Heart left ventricle (tissue), 13 donors: ENCODE measurements at regions not wholly inside any gene's neighbourhood (a gene's known extent, or its start where the extent isn't known, plus 50 kb on each side); places are given as distances from the start of the nearest gene placed in this dataset.

Experiments used
- CTCF ChIP-seq, 12 donors: fragments of 200-600 bp; sonication (generic) in 4 of 12; IDR thresholded peaks; one replicate each; pipeline versions ENCODE4 v1.5.0 to v1.8.0; 2018 to 2022; ENCODE audit warnings: antibody characterized with exemption in 12 of 12, mild to moderate bottlenecking in 5 of 12
- POLR2A ChIP-seq, 2 donors: fragments of 450-650 bp; IDR thresholded peaks; one replicate each; pipeline ENCODE4 v1.6.1; 2017; ENCODE audit warnings: antibody characterized with exemption in 2 of 2, mild to moderate bottlenecking in 2 of 2, moderate library complexity in 2 of 2
- donor health status: ischemic (EF 13 %, LVEDD 7.1; RV severe dilation, severe dysfunction).
- donor health status: DM: no; HTN: yes; CAD: no.
- donor health status: DM: no; HTN: no; CAD: no.
- donor health status: ischemic (EF 25% LVEDD 6.9; RV normal size, moderate dysfunction).
- donor health status: ischemic (EF 25% LVEDD 5.7; RV mildly dilated, moderate dysfunction).
- donor health status: ischemic (EF 35%, LVEDD 5.7; RV mildly dilated, moderate dysfunction).
- donor health status: nonischemic (EF 11% LVEDD 7.7; RV severe dilation, severe dysfunction).
- donor health status: DM: yes; HTN: yes; CAD: no.
- donor health status: PGD.
- donor health status: ischemic (EF 29% LVEDD 5.4; RV normal size, mild dysfunction).
- donor health status: nonischemic (EF 23%, LVEDD 6.1; RV moderate dilation, normal function).

GRCh38 chr14:57013987-57014386, 203.7 kb upstream of the OTX2 start:
- TF ChIP-seq CTCF (IDR thresholded peaks at IDR 0.05) (no peak), POLR2A (IDR thresholded peaks at IDR 0.05) (no peak)
